HT1080 (cell line): ENCODE measurements at regions not wholly inside any gene's neighbourhood (a gene's known extent, or its start where the extent isn't known, plus 50 kb on each side); places are given as distances from the start of the nearest gene placed in this dataset.

Source experiments
- DNase-seq: peaks from one replicate; pipeline ENCODE4 v3.0.0-alpha.2; 2015; ENCODE audit warnings: low read depth

- no peak for DNase-seq
These were observed 50.3 kb upstream of the NFE2L2 start for GRCh38 chr2:177314722-177315264.

GRCh38 chr2:177315364-177315763 lies 50.8 kb upstream of the NFE2L2 start:
- no peak for DNase-seq

- no peak for DNase-seq
These were observed 52.2 kb upstream of the NFE2L2 start for GRCh38 chr2:177316756-177317155.

GRCh38 chr2:177317443-177317842 lies 52.9 kb upstream of the NFE2L2 start:
- DNase-seq, result no peak

- no peak for DNase-seq
These were observed 53.3 kb upstream of the NFE2L2 start for GRCh38 chr2:177317857-177318256.

GRCh38 chr2:177318613-177319012 lies 54.1 kb upstream of the NFE2L2 start:
- DNase-seq, result no peak

- DNase-seq, result no peak
These were observed 56.1 kb upstream of the NFE2L2 start for GRCh38 chr2:177320596-177320995.

- DNase-seq, result no peak
These were observed 58.3 kb upstream of the NFE2L2 start for GRCh38 chr2:177322801-177323261.

- no peak for DNase-seq
These were observed 60.3 kb upstream of the NFE2L2 start for GRCh38 chr2:177324797-177325196.

- no peak for DNase-seq
These were observed 61.0 kb upstream of the NFE2L2 start for GRCh38 chr2:177325554-177325953.

GRCh38 chr2:177326005-177326404 lies 61.5 kb upstream of the NFE2L2 start:
- DNase-seq, result no peak

- no peak for DNase-seq
These were observed 62.1 kb upstream of the NFE2L2 start for GRCh38 chr2:177326591-177326990.

- DNase-seq, result no peak
These were observed 62.5 kb upstream of the NFE2L2 start for GRCh38 chr2:177327009-177327408.

GRCh38 chr2:177328056-177328455 lies 63.5 kb upstream of the NFE2L2 start:
- peak; percentile 41 for DNase-seq

GRCh38 chr2:177329064-177329463 lies 63.5 kb upstream of the AGPS start:
- DNase-seq, result no peak

GRCh38 chr2:177331466-177331997 lies 61.0 kb upstream of the AGPS start:
- DNase-seq, result no peak

GRCh38 chr2:177332026-177332991 lies 60.3 kb upstream of the AGPS start:
- peak; percentile 78 for DNase-seq

GRCh38 chr2:177332992-177333388 lies 59.6 kb upstream of the AGPS start:
- no peak for DNase-seq

- DNase-seq, result peak; percentile 43
These were observed 57.5 kb upstream of the AGPS start for GRCh38 chr2:177334940-177335543.

- no peak for DNase-seq
These were observed 56.6 kb upstream of the AGPS start for GRCh38 chr2:177335917-177336450.

GRCh38 chr2:177338177-177338721 lies 54.3 kb upstream of the AGPS start:
- DNase-seq, result peak; percentile 87
